HG03064 (cell line): ENCODE measurements at regions not wholly inside any gene's neighbourhood (a gene's known extent, or its start where the extent isn't known, plus 50 kb on each side); places are given as distances from the start of the nearest gene placed in this dataset.
"Not testable (repeated sequence)": the region's sequence is repeated elsewhere in the genome, so short reads cannot be mapped to it uniquely, and the experiment has no call there.

Experiments
- ATAC-seq: cut with Tn5 transposase; IDR thresholded peaks from one replicate; pipeline ENCODE4 v1.9.1; 2021; ENCODE audit warnings: low read depth; ENCODE audit not compliant: unreplicated experiment

- ATAC-seq: no peak
Observed at GRCh38 chr18:5721924-5722323, 173.4 kb downstream of the TMEM200C start.

GRCh38 chr18:5720132-5720531 lies 175.2 kb downstream of the TMEM200C start:
- ATAC-seq: no peak

GRCh38 chr18:5717256-5717655 lies 173.5 kb upstream of the EPB41L3 start:
- no peak for ATAC-seq

DNA sequence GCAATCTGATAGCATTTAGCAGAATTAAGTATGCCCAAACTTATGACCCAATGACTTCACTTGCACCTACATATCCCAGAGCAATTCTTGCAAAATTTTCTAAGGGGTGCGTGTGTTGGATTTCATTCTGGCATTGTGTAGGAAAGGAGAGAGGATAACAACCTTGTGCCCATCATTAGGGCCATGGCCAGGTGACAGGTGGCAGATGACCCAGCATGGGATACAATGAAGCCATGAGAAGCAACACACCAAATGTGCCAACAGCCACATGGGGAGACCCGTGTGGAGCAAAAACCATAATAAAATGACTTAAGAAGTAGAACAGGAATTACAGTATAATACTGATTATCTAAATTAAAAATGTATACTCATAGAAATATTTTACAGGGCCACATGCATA lies 166.9 kb upstream of the EPB41L3 start:
- no peak for ATAC-seq

DNA sequence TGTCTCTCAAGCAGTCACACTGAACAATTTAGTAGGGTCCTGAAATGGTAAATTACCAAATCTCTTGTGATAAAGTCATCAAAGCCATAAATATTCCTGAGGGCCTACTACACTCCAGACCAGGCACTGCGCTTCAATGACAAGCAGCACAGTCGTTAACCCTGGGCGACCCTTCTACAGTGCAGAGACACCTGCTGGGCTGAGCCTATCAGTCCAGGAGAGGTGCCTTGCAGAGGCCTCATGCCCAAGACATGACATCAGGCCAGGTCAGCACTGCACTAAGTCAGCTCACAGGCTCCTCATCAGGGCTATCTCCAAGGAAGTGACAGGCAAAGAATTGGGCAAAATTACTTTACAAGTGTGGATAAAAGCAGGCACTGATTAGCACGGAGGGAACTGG lies 166.4 kb upstream of the EPB41L3 start:
- ATAC-seq: no peak

GRCh38 chr18:5709476-5710095 lies 165.8 kb upstream of the EPB41L3 start:
- ATAC-seq: no peak

DNA sequence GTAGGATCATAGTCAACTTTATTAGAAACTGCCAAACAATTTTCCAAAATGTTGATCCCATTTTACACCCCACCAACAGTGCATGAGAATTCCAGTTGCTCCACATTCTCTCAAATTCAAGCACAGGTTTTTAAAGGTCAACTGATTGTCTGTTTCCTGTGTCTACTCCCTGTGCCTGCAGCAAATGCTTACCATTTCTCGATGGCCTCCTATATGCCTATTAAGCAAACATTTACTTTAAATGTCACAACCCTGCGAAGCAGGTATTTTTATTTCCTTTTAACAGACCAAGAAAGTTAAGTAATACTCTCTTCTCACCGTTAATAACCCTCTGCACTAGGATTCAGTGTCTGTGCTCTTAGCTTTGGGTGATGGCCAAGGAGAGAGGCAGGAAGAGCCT lies 163.8 kb upstream of the EPB41L3 start:
- no peak for ATAC-seq

DNA sequence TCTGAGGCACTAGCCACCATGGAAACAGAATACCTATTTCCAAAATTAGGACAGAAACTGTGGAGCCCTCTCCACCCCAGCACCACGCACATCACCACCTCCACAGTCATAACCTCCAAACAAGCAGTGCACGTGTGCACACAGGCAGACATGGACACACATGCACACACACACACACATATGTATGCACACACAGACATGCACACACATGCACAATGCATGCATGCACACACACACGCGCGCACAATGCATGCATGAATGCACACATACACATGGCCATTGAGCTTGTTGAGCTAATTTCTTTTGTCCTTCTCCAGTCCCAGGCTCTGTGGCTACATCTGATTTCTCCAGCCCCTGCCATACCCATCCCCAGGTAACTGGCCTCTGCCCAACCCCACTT lies 161.6 kb upstream of the EPB41L3 start:
- no peak for ATAC-seq

- no peak for ATAC-seq
Observed at GRCh38 chr18:5704847-5705246, 161.1 kb upstream of the EPB41L3 start.

DNA sequence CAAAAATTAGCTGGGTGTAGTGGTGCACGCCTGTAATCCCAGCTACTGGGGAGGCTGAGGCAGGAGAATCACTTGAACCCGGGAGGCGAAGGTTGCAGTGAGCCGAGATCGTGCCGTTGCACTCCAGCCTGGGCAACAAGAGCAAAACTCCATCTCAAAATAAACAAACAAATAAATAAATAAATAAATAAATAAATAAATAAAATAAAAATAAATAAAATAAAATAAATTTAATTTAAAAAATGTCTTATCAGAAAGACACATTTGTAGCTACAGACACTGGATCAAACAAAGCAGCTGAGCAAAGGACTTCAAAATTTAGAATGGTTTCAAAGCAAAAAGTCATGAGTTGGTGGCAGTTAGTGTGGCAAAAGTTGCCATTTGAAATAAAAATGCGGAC lies 158.2 kb upstream of the EPB41L3 start:
- not testable (repeated sequence) for ATAC-seq

GRCh38 chr18:5693699-5694294 lies 150.0 kb upstream of the EPB41L3 start:
- no peak for ATAC-seq

DNA sequence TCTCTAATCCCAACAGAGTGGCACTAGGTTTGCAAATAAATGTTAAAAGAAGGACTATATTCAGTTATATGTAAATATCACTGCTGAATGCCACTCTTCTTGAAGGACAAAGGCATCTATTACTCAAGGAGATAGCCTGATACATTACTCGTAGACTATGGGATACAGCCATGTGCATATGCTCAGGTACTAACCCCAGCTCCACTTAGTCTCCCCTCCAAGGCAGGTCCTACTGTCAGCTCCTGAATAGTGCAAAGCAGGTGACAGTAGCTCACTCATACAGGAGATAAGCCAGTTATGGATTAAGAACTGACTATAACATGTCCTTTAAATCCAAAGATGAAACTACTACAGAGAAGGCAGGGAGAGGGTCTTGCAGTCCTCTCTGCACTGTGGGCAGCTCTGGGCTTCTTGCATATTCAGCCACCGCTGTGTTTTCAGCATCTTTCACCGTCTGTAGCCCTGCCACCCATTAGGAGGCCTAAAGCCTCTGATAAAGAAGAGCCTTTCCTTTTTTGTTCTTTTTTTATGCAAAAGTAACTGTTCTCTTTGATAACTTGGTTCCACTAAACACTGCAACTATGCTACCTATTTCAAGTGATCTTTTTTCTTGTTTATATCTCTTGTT lies 135.1 kb upstream of the EPB41L3 start:
- ATAC-seq: no peak

- ATAC-seq: no peak
Observed at GRCh38 chr18:5678278-5678677, 134.5 kb upstream of the EPB41L3 start.

DNA sequence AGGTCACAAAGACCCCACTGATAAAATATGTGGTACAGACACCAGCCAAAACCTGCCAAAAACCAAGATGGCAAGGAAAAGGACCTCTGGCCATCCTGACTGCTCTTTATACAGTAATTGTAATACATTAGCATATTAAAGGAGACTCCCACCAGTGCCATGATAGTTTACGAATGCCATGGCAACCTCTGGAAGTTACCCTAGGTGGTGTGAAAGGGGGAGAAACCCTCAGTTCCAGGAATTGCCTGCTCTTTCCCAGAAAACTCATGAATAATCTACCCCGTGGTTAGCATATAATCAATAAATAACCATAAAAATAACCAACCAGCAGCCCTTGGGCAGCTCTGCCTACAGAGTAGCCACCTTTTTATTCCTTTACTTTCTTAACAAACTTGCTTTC lies 129.8 kb upstream of the EPB41L3 start:
- ATAC-seq: no peak

GRCh38 chr18:5669585-5669984 lies 125.8 kb upstream of the EPB41L3 start:
- ATAC-seq: no peak

DNA sequence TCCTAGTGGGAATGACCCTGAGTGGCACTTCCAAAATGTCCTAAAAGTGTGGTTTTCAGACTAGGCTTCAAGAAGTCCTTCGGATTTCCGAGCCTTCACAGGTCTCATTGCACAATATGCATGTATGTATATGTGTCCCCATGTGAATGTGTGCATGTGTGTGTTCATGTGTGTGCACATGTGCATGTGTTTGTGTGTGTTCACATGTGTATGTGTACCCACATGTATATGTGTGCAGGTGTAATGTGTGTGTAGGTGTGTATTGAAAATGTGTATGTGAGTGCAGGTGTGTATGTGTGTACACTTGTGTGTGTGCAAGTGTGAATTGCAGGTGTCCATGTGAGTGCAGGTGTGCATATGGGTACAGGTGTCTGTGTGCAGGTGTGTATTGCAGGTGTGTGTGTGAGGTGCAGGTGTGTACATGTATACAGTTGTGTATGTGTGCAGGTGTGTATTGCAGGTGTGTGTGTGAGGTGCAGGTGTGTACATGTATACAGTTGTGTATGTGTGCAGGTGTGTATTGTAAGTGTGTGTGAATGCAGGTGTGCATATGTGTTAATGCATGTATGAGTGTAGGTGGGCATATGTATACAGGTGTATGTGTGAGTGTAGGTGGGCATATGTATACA lies 124.4 kb upstream of the EPB41L3 start:
- ATAC-seq: no peak

- no peak for ATAC-seq
Observed at GRCh38 chr18:5667356-5667755, 123.6 kb upstream of the EPB41L3 start.

DNA sequence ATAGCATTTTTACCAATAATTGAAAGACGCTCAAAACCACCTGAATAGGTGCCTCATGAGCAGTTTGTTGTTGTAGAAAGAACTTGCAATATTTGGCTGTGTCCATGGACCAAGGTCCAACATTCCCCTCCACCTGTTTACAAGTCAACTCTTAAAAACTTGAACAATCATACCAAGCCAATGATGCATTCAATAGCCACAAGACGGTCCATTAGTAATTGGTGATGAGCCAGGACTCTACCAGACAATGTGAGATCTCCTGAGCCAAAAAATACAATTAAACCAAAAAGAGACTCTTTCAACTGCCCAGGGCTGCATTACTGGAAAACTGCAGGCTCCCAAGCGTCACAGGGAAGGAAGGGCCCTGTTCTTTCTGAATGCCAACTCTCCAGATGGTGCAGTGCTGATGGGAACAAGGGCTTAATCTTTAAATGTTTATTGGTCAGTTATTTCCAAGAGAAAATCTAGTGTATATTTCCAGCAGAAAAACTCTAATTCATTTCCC lies 118.8 kb upstream of the EPB41L3 start:
- ATAC-seq: no peak

DNA sequence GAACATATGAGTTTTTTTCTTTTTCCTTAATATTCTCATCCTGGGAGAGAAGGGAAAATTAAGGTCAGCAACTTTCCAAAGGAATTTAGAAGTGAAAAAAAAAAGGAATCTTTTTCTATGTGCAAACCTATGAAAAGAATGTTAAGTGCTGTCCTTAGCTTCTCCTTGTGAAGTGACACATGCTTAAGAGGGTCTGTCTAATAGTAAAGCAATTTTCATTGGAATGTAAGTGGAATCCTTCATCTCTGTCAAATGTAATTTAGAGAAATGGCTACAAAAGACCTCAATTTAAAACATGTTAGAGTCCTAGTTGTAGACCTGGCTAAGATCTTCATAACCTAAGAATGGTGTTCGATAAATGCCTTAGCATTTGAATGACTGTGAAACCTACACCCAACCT lies 117.4 kb upstream of the EPB41L3 start:
- ATAC-seq: no peak

- ATAC-seq: no peak
Observed at GRCh38 chr18:5653802-5654201, 110.0 kb upstream of the EPB41L3 start.

GRCh38 chr18:5651736-5652135 lies 107.9 kb upstream of the EPB41L3 start:
- no peak for ATAC-seq

GRCh38 chr18:5649439-5649838 lies 105.6 kb upstream of the EPB41L3 start:
- no peak for ATAC-seq
